Colonic mucosa (tissue), 4 donors: ENCODE measurements at regions not wholly inside any gene's neighbourhood (a gene's known extent, or its start where the extent isn't known, plus 50 kb on each side); places are given as distances from the start of the nearest gene placed in this dataset.

Experiments
- DNase-seq: peaks from one replicate; pipeline ENCODE4 v3.0.0-alpha.2; 2020
- H3K27ac ChIP-seq: fragments of 200-600 bp; one replicate; pipeline ENCODE4 v1.8.0; 2021
- H3K27me3 ChIP-seq: fragments of 200-600 bp; one replicate; pipeline ENCODE4 v1.8.0; 2021
- H3K36me3 ChIP-seq: fragments of 200-600 bp; one replicate; pipeline ENCODE4 v1.8.0; 2021
- H3K4me1 ChIP-seq: fragments of 200-600 bp; one replicate; pipeline ENCODE4 v1.8.0; 2021; ENCODE audit warnings: mild to moderate bottlenecking
- H3K4me3 ChIP-seq: fragments of 200-600 bp; one replicate; pipeline ENCODE4 v1.8.0; 2021
- H3K9ac ChIP-seq, 2 donors: one replicate each; pipeline ENCODE4 v1.7.0; 2013; ENCODE audit warnings: control low read depth in 2 of 2, low read depth in 2 of 2, low read length in 2 of 2
- H3K9me3 ChIP-seq: fragments of 200-600 bp; one replicate; pipeline ENCODE4 v1.8.0; 2021
- intact Hi-C: fragments of 100-400 bp; cut with DNase I; formaldehyde crosslinking; loops from one replicate; pipeline ENCODE4 v1.14.1; 2022
- TF ChIP-seq, protein P1 (sequence below): fragments of 200-600 bp; IDR thresholded peaks from one replicate; pipeline ENCODE4 v1.8.0; 2022; ENCODE audit warnings: antibody characterized with exemption, mild to moderate bottlenecking
- donor health status: healthy.
- donor health status: DM: no; HTN: no; CAD: no.
- donor health status: DM: no; HTN: no; CAD: no.

GRCh38 chr15:62344806-62345539 lies 179.9 kb upstream of the C2CD4B start:
- intact Hi-C loops: no loop called here
- Histone ChIP-seq H3K27me3 (no peaks in the 10 kb centered on the region), H3K36me3 (no peaks in the 10 kb centered on the region), H3K27ac (no peak overlapping the region), H3K9me3 (no peaks in the 10 kb centered on the region), H3K9ac (no peak overlapping the region), H3K4me1 (peaks cover 3% of the 10 kb centered on the region), H3K4me3 (peak overlapping the region; percentile 16)
- DNase-seq: peak; percentile 82
- TF ChIP-seq, protein P1, sequence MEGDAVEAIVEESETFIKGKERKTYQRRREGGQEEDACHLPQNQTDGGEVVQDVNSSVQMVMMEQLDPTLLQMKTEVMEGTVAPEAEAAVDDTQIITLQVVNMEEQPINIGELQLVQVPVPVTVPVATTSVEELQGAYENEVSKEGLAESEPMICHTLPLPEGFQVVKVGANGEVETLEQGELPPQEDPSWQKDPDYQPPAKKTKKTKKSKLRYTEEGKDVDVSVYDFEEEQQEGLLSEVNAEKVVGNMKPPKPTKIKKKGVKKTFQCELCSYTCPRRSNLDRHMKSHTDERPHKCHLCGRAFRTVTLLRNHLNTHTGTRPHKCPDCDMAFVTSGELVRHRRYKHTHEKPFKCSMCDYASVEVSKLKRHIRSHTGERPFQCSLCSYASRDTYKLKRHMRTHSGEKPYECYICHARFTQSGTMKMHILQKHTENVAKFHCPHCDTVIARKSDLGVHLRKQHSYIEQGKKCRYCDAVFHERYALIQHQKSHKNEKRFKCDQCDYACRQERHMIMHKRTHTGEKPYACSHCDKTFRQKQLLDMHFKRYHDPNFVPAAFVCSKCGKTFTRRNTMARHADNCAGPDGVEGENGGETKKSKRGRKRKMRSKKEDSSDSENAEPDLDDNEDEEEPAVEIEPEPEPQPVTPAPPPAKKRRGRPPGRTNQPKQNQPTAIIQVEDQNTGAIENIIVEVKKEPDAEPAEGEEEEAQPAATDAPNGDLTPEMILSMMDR: peak; percentile 39

DNA sequence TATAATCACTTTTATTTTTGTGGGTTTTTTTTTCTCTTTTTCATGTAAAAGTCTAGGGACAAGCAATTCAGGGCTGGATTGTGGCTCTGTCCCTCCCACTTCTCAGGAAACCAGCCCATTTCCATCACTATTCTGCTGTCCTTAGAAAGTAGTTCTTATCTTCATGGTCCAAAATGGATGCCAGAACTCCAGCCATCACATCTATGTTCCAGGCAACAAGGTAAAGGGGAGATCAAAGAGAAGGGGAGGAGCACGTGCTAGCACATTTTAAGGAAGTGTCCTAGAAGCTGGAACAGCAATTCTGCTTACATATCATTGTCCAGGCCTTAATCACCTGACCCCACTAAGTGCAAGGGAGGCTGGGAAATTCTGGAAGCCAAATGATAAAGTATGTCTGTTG lies 181.1 kb upstream of the C2CD4B start:
- no peak overlapping the region for H3K27ac ChIP-seq
- no peaks in the 10 kb centered on the region for H3K36me3 ChIP-seq
- H3K27me3 ChIP-seq: no peaks in the 10 kb centered on the region
- intact Hi-C loops: no loop called here
- H3K4me1 ChIP-seq: peaks cover 3% of the 10 kb centered on the region
- DNase-seq: no peak
- H3K9ac ChIP-seq: no peak overlapping the region
- no peaks in the 10 kb centered on the region for H3K9me3 ChIP-seq
- H3K4me3 ChIP-seq: no peak overlapping the region
- TF ChIP-seq, protein P1: no peak

DNA sequence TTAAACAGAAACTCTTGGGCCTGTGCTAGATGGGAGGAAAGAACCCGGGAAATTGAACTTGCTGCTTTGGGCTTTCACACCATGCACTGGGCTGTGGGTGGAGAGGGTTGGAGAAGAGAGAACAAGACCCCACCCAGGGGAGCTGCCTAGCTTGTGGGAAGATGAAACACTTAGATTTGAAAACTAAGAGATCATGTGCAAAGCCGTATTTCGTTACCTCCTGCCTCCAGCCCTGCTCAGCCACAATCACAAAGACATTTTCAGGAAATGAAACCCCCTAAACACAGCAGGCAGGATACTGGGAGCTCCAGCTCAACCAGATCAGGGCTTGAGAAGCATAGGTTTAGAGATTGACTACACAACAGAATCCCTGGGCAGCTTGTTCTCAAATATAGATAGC lies 183.0 kb upstream of the C2CD4B start:
- Histone ChIP-seq H3K27ac (peak overlapping the region; percentile 60), H3K9ac (no peak overlapping the region), H3K27me3 (no peaks in the 10 kb centered on the region), H3K36me3 (no peaks in the 10 kb centered on the region), H3K4me1 (peaks cover 3% of the 10 kb centered on the region), H3K9me3 (no peaks in the 10 kb centered on the region), H3K4me3 (no peak overlapping the region)
- TF ChIP-seq, protein P1: no peak
- DNase-seq: no peak
- intact Hi-C loops: no loop called here

DNA sequence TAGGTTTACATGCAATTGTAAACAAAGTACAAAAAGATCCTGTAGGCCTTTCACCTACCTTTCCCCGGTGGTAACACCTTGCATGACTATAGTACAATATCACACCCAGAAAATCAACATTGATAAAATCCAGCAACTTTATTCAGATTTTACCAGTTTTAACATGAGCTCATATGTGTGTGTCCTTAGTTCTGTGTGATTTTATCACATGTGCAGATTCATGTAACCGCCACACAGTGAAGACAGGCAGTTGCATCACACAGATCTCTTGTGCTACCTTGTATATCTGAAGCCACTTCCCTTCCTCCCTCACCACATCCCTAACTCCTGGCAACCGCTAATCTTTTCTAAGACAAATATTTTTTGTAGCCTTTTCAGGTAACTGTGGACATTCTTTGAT lies 183.5 kb upstream of the C2CD4B start:
- H3K36me3 ChIP-seq: no peaks in the 10 kb centered on the region
- no peaks in the 10 kb centered on the region for H3K9me3 ChIP-seq
- H3K4me3 ChIP-seq: no peak overlapping the region
- no peaks in the 10 kb centered on the region for H3K4me1 ChIP-seq
- H3K9ac ChIP-seq: peak overlapping the region in 1 of 2 donors; percentile 1
- H3K27ac ChIP-seq: peak overlapping the region; percentile 60
- intact Hi-C loops: no loop called here
- TF ChIP-seq, protein P1: no peak
- DNase-seq: no peak
- H3K27me3 ChIP-seq: no peaks in the 10 kb centered on the region

GRCh38 chr15:62352817-62353216 lies 187.7 kb upstream of the C2CD4B start:
- TF ChIP-seq, protein P1: no peak
- H3K9ac ChIP-seq: no peak overlapping the region
- H3K4me3 ChIP-seq: no peak overlapping the region
- intact Hi-C loops: no loop called here
- no peaks in the 10 kb centered on the region for H3K9me3 ChIP-seq
- no peak overlapping the region for H3K27ac ChIP-seq
- H3K36me3 ChIP-seq: no peaks in the 10 kb centered on the region
- DNase-seq: no peak
- no peaks in the 10 kb centered on the region for H3K27me3 ChIP-seq
- no peaks in the 10 kb centered on the region for H3K4me1 ChIP-seq
